ENCODE measurements at regions not wholly inside any gene's neighbourhood (a gene's known extent, or its start where the extent isn't known, plus 50 kb on each side); places are given as distances from the start of the nearest gene placed in this dataset.
A peak's percentile ranks its signal among the peaks of the same experiment; 100 is the strongest.

DNA sequence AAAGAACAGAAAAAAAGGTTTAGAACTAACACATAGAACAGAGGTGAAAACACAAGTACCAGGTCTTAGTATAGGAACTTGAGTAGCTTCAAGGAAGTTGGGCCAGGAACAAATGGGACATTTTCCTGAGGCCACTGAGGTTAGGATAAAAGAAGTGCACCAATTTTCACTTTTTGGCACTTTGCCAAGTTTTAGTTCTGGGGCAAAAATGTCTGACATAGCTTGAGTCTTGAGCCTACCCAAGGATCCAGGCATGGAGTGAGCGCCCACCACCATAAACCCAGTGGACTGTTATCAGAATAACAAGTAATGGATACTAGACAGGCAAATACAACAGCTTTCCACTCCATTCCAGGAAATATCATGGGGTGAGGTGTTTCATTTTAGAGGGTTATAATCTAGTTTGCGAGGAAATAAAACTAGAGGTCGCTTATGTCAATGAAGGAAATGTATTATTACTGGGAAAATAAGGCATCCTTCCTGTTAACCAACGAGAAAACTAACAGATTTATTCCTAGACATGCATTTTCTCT, 199.7 kb upstream of the HMGA2 start:
- TF ChIP-seq POLR2A (IDR thresholded peaks at IDR 0.05) (no peak), POLR2AphosphoS5 (IDR thresholded peaks at IDR 0.05) (peak in 1 of 3 donors; percentile 24)
- TF ChIP-seq, protein P1, sequence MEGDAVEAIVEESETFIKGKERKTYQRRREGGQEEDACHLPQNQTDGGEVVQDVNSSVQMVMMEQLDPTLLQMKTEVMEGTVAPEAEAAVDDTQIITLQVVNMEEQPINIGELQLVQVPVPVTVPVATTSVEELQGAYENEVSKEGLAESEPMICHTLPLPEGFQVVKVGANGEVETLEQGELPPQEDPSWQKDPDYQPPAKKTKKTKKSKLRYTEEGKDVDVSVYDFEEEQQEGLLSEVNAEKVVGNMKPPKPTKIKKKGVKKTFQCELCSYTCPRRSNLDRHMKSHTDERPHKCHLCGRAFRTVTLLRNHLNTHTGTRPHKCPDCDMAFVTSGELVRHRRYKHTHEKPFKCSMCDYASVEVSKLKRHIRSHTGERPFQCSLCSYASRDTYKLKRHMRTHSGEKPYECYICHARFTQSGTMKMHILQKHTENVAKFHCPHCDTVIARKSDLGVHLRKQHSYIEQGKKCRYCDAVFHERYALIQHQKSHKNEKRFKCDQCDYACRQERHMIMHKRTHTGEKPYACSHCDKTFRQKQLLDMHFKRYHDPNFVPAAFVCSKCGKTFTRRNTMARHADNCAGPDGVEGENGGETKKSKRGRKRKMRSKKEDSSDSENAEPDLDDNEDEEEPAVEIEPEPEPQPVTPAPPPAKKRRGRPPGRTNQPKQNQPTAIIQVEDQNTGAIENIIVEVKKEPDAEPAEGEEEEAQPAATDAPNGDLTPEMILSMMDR (IDR thresholded peaks at IDR 0.05) = no peak
